GM23248 (cell line): ENCODE measurements at regions not wholly inside any gene's neighbourhood (a gene's known extent, or its start where the extent isn't known, plus 50 kb on each side); places are given as distances from the start of the nearest gene placed in this dataset.

ENCODE experiments used
- EZH2 ChIP-seq: fragments of 200-600 bp; sonication (generic); IDR thresholded peaks from 2 replicates; pipeline ENCODE4 v1.6.1; 2018; ENCODE audit warnings: antibody characterized with exemption, mild to moderate bottlenecking; ENCODE audit not compliant: insufficient read depth, poor library complexity, severe bottlenecking
- EZH2phosphoT487 ChIP-seq: fragments of 200-600 bp; sonication (generic); IDR thresholded peaks from 2 replicates; pipeline ENCODE4 v1.6.1; 2018; ENCODE audit warnings: antibody characterized with exemption, moderate library complexity, mild to moderate bottlenecking, low read depth; ENCODE audit not compliant: insufficient read depth

GRCh38 chr2:125330133-125330532, 1305.0 kb downstream of the CNTNAP5 start:
- TF ChIP-seq EZH2phosphoT487: no peak
- no peak for TF ChIP-seq EZH2
